H54 (cell line): ENCODE measurements at regions not wholly inside any gene's neighbourhood (a gene's known extent, or its start where the extent isn't known, plus 50 kb on each side); places are given as distances from the start of the nearest gene placed in this dataset.
"Not testable (repeated sequence)": the region's sequence is repeated elsewhere in the genome, so short reads cannot be mapped to it uniquely, and the experiment has no call there.

ENCODE experiments used
- DNase-seq: peaks from one replicate; pipeline ENCODE4 v3.0.0; 2011; ENCODE audit warnings: low spot score, mixed read lengths; ENCODE audit not compliant: insufficient read length
- FAIRE-seq: peaks from 3 replicates; lab custom pipeline; 2011; peaks lifted over from hg19 to GRCh38; lab: Jason Lieb, UNC
- POLR2A ChIP-seq: IDR thresholded peaks from 2 replicates; pipeline ENCODE4 v1.6.1; 2011; ENCODE audit warnings: low read depth, mild to moderate bottlenecking, low read length

DNA sequence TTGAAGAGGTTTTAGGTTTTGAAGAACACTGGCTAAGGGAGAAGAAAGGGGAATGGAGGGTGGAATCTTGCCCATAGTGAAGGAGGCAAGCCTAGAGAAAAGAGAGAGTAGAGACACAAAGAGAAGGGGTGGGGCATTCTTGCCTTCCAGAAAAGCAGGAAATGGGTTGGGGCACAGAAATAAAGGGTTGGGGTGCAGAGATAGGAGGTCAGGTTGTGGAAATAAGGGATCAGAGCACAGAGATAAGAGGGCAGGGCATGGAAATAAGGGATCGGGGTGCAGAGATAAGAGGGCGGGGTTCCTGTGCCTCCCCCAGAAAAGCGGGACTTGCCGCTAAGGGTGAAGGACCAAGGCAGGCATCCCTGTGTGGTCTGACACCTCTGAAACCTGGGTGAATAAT, 69.9 kb downstream of the ALG1L2 start:
- DNase-seq, FAIRE-seq: not testable (repeated sequence)

DNA sequence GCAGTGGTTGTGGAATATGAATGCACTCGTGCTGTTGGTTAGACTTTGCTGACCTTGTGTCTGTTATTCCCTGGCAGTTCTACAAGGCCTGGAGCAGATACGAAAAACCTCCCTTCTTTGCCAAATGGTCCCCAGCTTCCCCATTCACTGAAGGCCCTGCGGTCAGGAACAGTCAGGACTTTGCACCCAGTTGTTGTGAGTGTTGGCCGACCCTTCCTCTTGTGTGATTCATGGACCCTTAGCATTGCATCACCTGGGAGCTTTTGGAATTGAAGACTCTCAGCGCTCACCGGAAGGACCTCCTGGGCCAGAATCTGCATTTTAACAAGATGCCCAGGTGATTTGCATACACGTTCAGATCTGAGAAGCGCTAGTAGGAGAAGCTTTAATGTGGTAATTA, 71.6 kb downstream of the ALG1L2 start:
- FAIRE-seq, DNase-seq: not testable (repeated sequence)

DNA sequence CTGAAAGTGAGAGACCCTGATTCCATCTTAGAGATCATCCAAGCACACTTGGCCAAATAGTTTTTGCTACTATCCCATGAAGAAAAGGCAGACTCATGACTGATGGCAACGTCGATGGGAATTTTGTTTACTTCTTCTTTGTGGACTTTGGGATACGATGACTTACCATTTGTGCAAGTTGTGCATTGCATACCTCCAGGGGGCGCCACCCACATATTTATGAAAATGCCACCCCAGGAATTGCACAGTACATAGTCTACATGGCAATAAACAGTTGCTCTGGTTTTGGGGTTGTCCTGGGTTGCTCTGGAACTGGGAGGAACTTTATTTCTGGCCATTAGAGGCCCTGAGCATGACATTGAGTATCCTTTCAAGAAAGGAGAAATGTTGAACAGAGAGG, 73.8 kb downstream of the ALG1L2 start:
- not testable (repeated sequence) for FAIRE-seq, DNase-seq

DNA sequence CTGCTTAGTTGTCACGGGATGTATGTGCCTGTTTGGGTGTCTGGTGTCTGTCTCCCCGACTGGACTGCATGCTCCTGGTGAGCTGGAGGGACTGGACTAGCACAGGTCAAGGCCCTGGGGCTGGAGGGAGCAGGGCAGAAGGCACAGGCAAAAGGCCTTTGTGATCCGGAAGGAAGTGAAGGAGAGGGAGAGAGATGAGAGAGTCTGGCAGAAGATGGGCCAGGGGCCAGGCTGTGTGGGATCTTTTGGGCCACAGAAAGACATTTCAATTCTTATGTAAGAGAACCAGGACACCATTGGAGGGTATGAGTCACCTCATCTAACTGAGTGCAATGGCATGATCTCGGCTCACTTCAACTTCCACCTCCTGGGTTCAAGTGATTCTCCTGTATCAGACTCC, 85.2 kb downstream of the ALG1L2 start:
- FAIRE-seq, DNase-seq: not testable (repeated sequence)

DNA sequence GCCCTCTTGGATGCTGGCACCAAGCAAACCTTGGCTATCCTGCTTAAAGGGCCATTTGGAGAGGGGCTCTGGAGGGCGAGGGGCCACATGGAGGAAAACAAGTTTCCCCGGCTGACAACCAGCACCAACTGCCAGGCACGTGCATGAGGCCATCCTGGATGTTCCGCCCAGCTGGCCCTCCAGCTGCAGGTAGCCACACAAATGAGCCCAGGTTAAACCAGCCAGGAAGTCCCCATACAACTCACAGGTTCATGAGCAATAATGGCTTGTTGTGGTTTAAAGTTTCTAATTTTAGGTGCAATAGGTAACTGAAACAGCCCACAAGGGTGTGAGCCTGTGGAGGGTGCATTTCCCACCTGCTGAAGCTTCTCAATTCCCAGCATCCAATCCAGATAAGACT, 93.6 kb downstream of the ALG1L2 start:
- FAIRE-seq, DNase-seq: not testable (repeated sequence)

DNA sequence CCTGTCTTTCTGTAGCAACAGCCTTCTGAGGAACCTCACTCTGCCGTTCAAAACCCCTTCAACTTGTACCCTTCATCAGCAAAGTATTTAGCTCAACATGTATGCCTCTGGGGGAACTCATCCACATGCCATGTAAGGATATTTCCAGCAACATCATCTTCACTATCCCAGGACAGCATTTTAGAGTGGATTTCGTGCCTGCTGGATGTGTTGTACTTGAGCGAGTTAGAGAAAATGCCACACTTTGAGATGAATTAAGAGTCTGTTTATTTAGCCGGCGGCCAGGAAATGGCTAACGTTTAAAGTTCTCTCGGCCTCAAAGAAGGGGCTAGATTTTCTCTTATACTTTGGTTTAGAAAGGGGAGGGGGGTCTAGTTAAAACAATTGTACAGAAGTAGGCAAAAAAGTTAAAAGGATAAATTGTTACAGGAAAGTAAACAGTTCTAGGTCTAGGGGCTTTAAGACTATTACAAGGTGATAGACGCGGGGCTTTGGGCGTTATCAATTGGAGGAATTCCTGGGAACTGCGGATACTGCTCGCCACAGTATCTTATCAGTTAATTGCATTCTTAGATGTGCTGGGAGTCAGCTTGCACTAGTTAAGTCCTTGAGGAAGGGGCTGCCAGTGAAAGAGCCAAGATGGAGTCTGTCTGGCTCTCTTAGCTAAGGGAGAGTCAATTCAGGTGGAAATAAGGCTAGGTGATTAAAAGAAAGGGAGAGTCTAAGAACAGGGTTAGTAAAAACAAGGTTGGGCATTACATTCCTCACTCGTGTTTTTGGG, 95.0 kb downstream of the ALG1L2 start:
- DNase-seq, FAIRE-seq: not testable (repeated sequence)

DNA sequence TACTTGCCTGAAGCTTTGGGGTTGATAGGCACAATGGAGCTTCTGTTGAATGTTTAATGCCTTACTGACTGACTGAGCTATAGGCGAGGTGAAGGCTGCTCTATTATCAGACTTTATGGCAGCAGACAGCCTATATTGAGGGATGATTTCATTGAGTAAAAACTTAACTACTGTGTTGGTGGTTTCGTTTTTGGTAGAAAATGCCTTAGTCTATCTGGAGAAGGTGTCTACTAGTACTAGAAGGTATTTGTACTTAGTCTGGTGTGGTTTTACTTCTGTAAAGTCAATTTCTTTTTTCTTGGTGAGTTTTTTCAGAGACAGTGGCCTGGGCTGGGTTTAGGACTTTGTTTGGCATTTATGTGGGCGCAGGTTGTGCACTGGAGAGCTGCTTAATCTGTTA, 97.2 kb downstream of the ALG1L2 start:
- not testable (repeated sequence) for DNase-seq, FAIRE-seq

DNA sequence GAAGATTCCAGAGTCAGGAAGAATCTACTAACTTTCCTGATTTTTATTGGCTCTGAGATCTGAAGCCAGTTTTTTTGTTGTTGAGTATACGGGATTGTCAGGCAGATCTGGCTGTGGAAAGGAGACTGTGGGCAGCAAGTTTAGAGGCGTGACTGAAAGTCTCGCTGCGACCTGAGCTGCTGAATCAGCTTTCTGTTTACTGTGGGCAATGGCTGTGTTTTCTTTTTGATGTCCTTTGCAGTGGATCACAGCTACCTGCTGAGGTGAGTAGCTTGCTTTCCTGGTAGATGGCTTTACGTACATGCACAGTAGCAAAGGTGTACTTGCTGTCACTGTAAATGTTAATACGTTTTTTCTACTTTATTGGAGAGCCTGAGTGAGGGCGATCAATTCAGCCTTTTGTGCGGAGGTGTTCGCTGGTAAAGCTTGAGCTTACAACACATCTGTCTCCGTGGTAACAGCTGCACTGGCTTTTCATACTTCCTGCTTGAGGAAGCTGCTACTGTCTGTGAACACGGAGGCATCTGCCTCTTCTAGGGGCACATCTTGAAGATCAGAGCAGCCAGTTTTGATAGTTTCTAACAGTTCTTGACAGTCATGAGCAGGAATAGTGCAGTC, 97.8 kb downstream of the ALG1L2 start:
- FAIRE-seq, DNase-seq: not testable (repeated sequence)

DNA sequence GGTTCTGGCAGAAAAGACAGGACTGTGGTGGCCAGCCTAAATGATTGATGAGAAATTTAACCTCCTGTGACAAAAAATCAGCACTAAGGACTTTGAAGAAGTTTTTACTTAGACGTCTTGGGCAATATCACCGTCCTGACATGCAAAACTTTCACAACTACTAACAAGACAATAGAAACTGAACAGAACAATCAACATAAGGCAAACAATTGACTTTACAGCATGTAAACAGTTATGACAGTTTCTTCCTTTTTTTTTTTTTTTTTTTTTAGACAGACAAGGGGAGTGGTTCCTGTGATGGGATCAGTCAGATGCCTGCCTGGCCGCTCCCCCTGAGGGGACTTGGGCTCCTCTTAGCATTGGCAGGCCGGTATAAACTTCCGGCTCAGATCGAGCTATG, 100.8 kb downstream of the ALG1L2 start:
- DNase-seq, FAIRE-seq: not testable (repeated sequence)

DNA sequence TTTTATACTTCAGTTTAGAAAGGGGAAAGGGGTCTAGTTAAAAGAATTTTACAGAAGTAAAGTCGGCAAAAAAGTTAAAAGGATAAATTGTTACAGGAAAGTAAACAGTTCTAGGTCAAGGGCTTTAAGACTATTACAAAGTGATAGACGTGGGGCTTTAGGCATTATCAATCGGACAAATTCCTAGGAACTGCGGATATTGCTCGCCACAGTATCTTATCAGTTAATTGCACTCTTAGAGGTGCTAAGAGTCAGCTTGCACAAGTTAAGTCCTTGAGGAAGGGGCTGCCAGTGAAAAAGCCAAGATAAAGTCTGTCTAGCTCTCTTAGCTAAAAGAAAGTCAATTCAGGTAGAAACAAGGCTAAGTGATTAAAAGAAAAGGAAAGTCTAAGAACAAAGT, 102.1 kb downstream of the ALG1L2 start:
- not testable (repeated sequence) for FAIRE-seq, DNase-seq

DNA sequence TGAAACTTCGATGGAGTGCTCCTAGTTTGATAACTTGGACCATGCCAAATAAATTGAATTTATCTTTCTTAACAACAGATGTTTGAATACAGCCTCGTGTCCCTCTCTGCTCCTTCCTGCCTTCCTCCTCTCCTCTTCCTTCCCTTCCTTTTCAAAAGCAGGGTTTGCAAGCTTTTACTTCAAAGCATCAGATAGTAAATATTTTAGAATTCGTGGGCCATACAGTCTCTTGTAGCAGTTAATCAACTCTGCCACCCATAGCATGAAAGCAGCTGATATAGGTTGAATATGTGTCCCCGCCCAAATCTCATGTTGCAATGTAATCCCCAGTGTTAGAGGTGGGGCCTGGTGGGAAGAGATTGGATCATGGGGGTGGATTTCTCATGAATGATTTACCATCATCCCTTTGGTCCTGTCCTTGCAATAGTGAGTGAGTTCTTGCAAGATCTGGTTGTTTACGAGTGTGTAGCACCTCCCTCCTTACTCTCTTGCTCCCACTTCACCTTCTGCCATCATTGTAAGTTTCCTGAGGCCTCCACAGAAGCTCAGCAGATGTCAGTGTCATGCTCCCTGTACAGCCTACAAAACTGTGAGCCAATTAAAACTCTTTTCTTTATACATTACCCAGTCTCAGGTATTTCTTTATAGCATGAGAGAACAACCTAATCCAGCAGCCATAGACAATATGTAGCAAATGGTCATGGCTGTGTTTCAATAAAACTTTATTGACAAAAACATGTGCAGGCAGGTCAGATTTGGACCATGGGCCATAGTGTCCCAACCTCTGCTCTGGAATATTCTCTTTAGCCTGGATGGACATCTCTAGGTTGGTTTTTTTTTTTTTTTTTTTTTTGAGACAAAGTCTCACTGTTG, 102.8 kb downstream of the ALG1L2 start:
- DNase-seq, FAIRE-seq: not testable (repeated sequence)

DNA sequence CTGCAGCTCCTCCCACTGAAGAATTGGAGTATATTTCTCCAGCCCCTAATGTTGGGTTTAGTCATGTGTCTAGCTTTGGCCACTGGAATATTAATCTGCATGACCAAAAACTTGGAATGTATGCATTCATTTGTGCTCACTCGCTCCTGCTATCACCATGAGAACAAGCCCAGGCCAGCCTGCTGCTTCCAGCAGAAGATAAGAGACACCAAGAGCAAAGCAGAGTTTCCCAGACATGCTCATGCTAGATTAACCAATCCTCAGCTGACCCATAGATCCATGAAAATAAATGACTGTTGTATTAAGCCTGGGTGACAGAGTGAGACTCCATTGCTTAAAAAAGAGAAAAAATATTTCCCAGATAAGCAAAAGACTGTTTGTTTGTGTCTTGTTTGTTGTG, 119.6 kb downstream of the ALG1L2 start:
- FAIRE-seq, DNase-seq: not testable (repeated sequence)

DNA sequence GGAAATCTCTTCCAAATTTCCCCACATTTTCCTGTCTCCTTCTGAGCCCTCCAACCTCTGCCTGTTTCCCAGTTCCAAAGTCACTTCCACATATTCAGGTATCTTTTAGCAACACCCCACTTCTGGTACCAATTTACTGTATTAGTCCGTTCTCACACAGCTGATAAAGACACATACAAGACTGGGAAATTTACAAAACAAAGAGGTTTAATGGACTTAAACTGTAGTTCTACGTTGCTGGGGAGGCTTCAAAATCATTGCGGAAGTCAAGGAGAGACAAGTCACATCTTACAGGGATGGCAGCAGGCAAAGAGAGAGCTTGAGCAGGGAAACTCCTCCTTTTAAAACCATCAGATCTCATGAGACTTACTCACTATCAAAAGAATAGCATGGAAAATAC, 122.0 kb downstream of the ALG1L2 start:
- FAIRE-seq: not testable (repeated sequence)

DNA sequence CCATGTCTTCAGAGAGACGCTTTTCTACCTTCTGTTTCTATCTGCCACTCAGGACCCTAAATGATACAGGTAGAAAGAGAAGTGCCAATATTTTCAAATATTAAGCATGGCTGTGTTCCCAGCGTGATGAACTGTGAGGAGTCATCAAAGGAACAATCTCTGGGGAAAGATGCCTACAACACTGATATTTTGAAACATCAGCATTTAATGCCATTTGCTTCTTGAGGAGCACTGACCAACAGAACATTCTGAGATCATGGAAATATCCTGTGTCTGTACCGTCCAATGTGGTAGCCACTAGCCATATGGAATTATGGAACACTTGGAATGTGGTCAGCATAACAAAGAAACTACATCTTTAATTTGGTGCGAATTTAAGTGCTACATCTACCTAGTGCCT, 117.9 kb upstream of the COL6A5 start:
- DNase-seq (no peak), FAIRE-seq (no peak)
- TF ChIP-seq POLR2A: no peak

More for the DNA sequence above, 122.0 kb downstream of the ALG1L2 start:
- DNase-seq: not testable (repeated sequence)
